HG03060 (cell line): ENCODE measurements at regions not wholly inside any gene's neighbourhood (a gene's known extent, or its start where the extent isn't known, plus 50 kb on each side); places are given as distances from the start of the nearest gene placed in this dataset.
"Not testable (repeated sequence)": the region's sequence is repeated elsewhere in the genome, so short reads cannot be mapped to it uniquely, and the experiment has no call there.

Experiments
- ATAC-seq: cut with Tn5 transposase; IDR thresholded peaks from one replicate; pipeline ENCODE4 v1.9.1; 2021; ENCODE audit warnings: low read depth, moderate number of reproducible peaks; ENCODE audit not compliant: unreplicated experiment

DNA sequence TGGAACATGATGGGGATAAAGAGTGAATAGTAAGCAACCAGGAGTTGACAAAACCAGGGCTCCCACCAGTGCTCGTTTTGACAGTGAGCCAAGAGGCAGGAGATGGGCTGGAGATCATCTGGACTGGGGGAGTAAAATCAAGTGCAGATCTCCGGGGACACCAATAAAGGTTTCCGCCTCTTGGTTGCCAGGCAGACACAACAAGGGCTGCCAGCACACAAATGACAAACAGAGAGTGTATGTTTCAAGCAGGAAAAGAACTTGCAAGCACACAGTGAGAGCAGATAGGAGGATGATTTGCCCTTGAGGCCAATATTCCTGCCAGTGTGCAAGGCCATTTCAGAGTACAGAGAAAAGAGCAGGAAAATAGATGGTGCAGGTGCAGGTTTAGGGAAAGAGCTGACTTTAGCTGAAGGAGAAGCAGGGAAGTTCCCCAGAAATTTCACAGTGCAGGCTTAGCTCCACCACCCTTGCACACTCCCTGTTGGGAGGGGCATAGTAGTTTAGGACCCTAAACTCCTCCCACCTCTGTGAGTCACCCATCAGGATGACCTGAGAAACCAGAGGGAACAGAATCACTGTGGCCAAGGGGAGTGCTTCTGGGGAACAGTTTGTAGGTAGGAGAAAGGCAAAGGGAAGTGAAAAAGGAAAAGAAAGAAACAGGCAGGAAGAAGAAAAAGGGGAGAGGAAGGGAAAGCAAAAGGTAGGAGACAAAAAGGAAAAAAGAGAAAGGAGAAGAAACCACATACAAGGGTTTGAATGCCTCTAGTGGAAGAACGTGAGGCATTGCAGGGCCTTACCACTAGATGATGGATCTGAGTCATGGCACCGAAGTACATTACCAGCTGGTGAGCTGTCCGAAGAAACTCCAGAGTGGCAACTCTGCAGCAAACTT is 404.4 kb downstream of the SLC6A15 start:
- ATAC-seq = no peak

DNA sequence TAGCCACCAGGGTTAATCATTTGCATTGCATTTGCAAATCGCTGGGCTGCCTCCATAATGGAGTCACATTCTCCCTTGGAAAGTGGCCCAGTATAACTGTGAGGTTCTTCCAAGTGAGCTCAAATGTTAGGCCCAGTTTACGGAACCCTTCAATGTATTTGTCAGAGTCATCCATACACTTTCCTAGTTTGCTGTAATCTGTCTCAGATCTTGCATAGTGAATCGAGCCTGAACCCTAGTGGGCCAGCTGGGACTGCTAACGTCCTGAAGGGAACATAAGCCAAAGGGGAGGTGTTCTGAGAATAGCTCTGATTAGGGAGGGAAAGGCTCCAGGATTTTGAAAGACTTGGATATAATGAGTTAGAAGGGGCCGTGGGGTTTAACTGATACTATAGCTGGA is 406.3 kb downstream of the SLC6A15 start:
- no peak for ATAC-seq

DNA sequence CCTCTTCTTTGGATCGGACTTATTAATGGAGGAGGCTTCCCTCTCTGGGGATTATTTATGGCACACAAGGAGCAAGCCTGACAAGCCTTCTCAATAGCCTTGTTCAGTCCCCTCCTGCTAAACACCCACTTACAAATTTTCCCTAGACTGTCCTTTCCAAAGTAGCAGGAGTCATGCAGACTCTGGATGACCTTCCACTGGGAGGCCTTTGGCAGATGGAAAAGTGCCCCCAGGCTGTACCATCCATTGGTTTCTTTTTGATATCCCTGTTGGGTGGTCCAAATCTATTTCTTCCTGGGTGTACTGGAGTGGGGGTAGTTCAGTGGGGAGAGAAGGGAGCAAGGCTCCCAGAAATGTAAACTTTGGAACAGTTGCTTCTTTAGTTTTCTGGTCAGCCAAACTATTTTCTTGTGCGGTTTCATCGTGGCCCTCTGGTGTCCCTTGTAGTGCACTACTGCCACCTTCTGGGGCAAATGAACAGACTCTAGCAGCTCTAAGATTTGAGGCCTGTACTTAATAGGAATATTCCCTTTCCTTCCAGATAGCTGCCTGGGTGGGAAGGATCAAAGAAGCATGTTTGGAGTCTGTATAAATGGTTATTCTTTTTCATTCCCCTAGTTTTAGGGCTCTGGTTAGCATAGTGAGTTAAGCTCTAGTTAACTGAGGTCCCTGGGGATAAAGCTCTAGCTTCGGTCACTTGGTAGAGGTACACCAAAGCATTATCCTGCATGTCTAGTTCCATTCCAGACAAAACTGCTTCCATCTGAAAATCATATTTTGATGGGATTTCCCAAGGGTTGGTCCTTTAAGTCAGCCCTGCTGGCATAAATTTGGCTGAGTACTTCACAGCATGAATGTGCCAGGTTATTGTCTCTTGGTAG is 409.5 kb downstream of the SLC6A15 start:
- no peak for ATAC-seq

DNA sequence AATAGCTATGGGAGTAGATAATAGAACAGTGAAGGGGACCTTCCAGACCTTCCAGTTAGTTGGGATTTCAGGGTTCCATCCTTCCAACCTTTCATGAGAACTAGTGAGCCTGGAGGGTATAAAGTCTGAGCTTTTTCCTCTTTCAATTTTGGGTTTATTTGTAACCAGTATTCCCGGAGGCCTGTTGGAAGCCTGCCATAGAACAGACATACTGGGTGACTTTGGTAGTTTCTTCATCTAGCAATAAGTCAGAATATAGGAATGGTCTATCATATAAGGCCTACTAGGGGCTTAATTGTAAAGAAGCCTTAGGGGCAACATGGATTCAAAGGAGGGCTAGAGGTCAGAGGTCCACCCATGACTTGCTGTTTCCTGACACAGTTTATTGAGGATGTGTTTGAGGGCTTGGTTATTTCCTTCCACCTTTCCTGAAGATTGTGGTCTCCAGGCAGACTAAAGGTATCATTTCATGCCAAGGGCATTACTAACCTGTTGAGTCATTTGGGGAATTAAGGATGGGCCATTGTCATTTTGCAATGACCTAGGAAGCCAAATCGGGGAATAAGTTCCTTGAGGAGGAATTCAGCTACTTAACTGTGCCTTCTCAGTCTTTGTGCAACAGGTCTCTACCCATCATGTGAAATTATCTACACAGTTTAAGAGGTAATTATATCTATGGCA is 410.3 kb downstream of the SLC6A15 start:
- ATAC-seq = no peak

DNA sequence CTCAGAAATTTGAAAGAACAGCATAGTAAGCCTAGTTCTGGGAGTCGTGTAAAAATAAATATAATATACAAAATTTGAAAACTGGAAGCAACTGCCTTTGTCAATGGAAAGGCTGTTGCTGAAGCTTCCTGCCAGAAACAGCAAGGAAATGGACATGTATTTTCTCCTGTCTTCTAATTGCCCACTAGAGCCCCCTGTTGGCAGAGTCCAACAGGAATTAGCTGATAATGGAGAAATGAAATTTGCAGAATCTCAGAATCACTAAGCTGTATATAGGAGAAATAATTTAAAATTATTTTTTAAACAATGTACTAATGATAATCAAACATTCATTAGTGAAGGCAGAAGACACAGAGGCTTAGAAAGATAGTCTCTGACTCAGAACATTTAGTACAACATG is 414.8 kb downstream of the SLC6A15 start:
- ATAC-seq = no peak

DNA sequence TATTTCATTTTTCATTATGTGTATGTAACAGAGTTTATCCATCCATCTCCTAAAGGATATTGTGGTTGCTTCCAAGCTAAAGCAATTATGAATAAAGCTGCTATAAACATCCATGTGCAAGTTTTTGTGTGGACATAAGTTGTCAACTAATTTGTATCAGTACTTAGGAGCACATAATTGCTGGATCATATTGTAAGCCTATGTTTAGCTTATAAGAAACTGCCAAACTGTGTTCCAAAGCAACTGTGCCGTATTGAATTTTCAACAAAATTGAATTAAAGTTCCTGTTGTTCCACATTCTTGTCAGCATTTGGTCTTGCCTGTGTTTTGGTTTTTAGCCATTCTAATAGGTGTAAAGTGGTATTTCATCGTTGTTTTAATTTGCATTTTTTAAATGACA is 416.9 kb downstream of the SLC6A15 start:
- ATAC-seq = no peak

DNA sequence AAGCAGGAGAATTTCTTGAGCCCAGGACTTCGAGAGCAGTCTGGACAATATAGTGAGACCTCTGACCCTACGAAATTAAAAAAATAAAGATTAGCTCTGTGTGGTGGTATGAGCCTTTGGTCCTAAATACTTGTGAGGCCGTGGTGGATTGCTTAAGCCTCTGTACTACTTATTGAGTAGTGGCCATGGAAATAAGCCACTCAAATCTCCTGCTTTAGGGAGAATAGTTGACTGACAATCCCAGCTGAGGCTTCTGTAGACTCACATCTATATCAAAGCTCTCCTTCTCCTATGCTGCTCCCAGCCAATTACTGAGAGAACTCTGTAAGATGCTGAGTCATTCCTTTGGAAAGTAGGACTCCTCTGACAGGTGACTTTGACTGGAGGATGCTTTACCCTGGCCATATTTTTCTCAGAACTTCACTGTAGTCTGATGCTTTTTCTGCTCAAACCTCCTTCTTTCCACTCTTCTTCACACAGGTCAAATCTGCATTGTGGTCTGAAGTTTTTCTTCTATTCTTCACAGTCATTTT is 420.2 kb downstream of the SLC6A15 start:
- no peak for ATAC-seq

DNA sequence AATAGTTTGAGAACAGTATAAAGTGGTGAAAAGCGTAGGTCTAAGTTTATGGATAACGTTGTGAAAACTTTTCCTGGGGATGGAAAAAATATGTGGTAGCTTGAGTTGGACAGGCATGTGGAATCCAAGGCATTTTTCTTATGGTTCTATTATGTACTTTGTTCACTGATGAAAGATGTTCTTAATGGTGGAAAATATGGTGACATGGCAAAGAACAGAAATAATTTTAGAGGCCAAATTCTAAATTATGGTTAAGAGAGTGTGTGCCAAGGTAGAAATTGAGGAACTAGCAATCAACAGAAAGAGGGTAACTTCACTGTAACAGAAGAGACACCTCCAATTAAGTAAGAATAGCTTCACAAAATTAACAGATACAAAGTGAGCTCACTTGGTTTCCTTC is 427.8 kb downstream of the SLC6A15 start:
- ATAC-seq = no peak

DNA sequence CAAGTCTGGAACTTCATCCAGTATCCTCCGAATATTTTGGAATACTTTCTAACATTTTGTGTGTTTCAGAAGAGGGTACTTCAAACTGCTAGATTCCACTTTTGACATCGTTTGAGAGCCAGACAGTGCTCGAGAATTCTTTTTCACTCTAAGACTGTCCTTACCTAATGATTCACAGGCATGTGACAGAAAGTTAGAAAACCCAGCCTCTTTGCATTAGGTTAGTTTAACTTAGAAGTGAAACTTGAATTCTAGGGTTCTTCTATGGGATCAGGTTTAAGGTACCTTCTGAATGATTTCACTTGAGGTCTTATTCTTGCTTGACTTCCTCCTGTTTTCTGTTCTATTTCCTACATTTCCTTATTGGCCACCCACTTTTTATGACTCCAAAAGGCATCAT is 431.8 kb downstream of the SLC6A15 start:
- ATAC-seq = no peak

DNA sequence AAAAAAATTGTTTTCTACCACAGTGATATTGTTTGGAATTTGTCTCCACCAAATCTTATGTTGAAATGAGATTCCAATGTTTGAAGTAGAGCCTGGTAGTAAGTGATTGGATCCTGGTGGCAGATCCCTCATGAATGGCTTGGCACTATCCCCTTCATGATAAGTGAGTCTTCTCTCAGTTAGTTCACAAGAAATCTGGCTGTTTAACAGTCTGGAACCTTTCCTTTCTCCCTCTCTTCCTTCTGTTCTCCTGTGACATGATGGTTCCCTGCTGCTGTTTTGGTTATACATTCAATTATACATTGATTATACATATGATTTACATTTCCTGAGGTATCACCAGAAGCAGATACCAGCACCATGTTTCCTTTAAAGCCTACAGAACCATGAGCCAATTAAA is 442.2 kb downstream of the SLC6A15 start:
- no peak for ATAC-seq

DNA sequence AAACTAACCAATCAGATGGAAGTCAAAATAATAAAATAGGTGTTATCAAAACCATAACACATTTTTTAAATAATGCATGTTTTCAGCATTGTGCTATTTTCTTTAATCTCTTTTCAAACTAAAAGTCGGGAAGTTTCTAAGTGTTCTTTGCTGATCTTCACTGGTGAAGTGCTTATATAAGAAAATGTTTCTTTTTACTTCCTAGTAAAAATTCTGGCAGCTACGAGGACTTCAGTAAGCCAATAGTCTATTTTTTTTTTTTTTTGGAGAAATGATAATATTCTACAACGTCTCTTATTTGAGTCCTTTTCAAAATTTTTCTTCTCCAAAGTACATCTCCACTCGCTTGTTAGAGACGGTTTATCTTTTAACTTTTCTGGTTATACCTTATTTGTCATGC is 448.0 kb downstream of the SLC6A15 start:
- ATAC-seq = no peak

DNA sequence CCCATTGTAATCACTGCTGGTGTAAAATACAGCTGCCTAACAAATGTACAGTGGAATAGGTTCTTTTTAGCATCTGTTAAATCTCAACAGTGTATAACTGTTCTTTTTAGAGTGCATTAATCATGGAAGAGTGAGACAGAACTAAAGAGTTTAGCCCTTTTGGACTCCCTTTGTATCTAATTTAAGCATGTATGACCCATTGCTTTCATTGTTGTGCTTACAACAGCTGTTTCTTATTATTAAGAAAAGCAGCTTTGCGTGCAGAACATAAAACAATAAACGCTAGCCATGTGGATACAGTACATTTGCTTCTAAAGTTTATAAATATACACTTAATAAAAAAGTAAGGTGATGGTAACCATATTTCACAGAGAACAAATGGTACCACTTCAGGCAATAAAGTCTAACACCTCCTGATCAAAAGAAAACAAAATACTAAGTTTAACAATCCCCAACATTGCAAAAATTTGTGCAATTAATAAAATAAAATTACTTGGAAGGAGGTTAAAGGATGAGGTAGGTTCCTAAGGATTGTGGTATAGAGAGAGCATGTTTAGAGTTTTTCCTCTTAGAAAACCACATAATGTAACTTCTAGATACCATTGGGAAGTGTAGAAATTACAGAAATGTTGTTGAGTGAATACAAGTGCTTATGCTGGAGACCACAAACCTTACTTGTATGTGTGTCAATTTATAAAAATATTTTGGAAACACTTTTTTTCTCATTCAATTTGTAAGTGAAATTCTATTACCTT is 448.7 kb downstream of the SLC6A15 start:
- no peak for ATAC-seq

DNA sequence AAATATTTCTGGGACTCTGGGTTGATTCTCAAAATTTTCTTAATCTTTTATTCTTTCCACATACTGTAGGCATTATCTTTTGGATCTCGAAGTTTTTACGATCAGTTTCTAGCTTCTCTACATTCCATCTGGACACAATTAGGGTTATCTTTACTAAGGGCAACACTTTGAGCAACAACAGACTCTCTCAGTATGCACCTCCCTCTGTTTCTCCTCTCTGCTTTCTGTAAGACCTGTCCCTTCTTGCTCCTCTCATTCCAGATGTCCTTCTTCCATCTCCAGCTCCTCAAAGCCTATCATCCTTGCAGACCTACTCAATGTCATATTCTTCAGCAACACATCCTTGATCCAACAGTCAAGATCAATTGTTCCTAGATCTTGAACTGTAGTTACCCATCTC is 457.0 kb downstream of the SLC6A15 start:
- ATAC-seq = no peak

DNA sequence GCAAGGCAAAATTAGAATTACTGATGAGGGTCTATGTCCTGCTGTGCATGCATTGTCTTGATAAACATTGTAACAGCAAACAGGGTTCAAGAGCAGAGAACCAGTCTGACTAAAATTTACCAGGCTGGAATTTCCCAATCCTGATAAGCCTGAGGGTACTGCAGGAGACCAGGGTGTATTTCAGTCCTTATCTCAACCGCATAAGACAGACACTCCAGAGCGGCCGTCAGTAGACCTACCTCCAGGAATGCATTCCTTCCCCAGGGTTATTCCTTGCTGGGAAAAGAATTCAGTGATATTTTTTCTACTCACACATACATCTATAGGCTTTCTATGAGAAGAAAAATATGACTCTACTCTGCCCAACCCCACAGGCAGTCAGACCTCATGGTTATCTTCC is 466.1 kb downstream of the SLC6A15 start:
- not testable (repeated sequence) for ATAC-seq

DNA sequence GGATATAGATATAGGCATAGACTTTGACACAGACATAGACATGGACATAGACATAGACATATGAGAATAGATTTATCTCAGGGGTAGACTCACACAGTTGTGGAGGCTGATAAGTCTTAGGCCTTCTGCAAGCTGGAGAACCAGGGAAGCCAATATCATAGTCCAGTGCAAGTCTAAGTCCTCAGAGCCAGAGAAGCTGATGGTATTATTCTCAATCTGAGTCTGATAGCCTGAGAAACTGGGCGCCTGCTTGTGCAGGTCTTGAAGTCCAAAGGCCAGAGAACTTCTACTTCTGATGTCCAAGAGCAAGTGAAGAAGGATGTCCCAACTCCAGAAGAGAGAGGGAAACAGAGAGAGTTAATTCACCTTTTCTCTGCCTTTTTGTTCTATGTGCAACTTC is 476.5 kb downstream of the SLC6A15 start:
- ATAC-seq = no peak

DNA sequence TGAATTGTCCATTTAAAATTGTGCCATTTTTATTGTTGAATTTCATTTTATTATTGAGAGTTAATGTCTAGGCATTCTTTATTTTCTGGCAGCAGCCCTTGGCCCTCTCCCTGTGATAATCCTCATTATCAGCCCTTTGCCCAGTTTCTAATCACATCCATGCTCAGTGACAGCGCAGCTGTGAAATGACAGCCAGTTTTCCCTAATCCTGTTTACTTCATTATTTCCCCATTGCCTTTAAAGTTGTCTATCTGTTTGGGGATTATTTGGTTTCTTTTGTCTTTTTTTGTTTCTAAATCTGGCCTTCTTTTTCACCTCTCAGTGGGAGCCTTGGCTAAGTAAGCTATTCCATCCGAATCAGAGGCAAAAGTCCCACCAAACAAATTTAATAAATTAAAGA is 476.9 kb downstream of the SLC6A15 start:
- ATAC-seq = no peak

DNA sequence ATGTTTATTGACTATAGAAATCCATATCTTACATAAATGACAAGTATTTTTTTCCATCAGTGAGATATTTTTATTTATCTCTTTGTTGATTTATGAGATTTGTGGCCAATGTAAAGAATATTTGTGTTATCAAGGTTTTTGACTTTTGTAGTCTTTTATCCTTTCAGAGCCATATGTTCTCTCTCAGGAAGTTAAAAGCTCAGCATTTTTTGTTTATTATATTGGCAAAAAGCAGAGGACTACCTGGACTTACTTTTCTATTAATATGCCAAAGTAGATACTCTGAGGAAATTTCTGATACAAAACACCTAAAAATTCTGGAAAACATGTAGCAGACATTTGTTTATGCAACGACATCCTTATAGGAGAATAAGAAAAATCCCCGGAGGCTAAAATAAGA is 490.3 kb downstream of the SLC6A15 start:
- no peak for ATAC-seq

DNA sequence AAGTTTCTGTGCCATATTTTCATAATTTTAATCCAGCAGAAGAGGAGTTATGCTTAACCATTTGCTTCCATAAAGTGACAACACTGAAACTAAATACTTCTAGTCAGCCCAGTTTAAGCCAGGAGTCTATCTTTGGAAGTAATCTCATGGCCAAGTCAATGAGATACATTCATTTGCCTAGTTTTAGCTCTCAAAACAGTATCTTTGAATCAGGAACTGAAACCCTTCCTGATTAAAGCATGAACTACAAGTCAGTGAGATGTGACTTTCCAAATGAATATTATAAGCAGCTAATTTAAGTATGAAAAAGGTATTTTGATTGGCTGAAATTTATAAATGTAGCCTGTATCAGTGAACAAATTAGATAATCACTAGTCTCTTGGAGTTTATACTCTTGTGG is 491.5 kb downstream of the SLC6A15 start:
- ATAC-seq = peak; percentile 36

DNA sequence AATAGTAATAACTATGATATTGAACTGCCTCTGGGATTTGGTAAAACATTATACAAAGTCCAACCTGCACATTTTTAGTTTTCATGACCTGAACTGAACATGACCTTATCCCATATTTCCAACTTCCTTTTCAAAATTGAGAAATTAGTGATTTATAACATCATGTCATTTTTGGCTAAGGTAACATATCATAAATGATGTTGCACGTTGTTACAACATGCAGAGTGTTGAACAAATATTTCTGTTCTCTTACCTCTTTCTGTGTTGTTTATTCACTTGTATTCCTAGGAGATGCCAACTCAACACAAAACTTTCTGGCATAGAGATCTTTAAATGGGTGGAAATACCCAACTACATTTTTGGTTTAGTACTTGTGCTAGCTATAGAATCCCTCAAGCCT is 496.0 kb downstream of the SLC6A15 start:
- ATAC-seq = no peak

DNA sequence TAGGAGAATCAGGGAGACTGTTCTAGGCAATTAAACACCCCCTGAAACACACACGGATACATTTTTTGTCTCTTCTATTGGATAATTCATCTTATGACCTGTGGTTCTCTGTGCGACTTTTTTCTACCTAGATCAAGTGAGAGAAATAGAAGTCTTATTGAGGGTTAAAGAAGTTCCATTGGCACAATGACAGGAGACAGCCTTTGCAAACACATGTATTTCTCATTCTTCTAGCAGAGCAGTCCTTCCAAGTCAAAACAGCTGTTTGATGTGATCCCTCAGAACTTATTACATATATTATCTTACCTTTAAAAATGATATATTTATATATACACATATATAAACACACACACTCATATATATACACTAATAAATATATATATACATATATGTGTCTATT is 496.7 kb downstream of the SLC6A15 start:
- no peak for ATAC-seq
